Large intestine (tissue), 3 donors: ENCODE measurements at regions not wholly inside any gene's neighbourhood (a gene's known extent, or its start where the extent isn't known, plus 50 kb on each side); places are given as distances from the start of the nearest gene placed in this dataset.

Experiments used
- DNase-seq, 2 donors: peaks; one replicate each; pipeline versions ENCODE4 v3.0.0 to v3.0.0-alpha.2; 2013
- H3K27ac ChIP-seq: one replicate; pipeline ENCODE4 v1.5.1; 2013; ENCODE audit warnings: low read length
- H3K27me3 ChIP-seq: 2 replicates; pipeline ENCODE4 v1.6.1; 2013; ENCODE audit warnings: low read length; ENCODE audit not compliant: control insufficient read depth, insufficient read depth
- H3K36me3 ChIP-seq: 2 replicates; pipeline ENCODE4 v1.6.1; 2013; ENCODE audit warnings: low read length; ENCODE audit not compliant: control insufficient read depth, insufficient read depth
- H3K4me1 ChIP-seq: one replicate; pipeline ENCODE4 v1.6.1; 2013; ENCODE audit warnings: low read length; ENCODE audit not compliant: control insufficient read depth, insufficient read depth
- H3K4me3 ChIP-seq: one replicate; pipeline ENCODE4 v1.5.1; 2013; ENCODE audit warnings: low read length
- H3K9me3 ChIP-seq: one replicate; pipeline ENCODE4 v1.6.1; 2013; ENCODE audit warnings: mild to moderate bottlenecking, low read depth, low read length, moderate library complexity; ENCODE audit not compliant: control insufficient read depth
- WGBS: methylation state at CpG from one replicate; pipeline ENCODE4 v1.1.5; 2013; ENCODE audit warnings: low lambda C conversion rate; ENCODE audit not compliant: insufficient coverage; 5-methylcytosine and 5-hydroxymethylcytosine counted together

- no peak overlapping the region for H3K27ac ChIP-seq
- no peaks in the 10 kb centered on the region for H3K9me3 ChIP-seq
- WGBS: 20% methylated on average over 1 of the region's 3 CpGs
- DNase-seq: no peak
- H3K4me3 ChIP-seq: no peak overlapping the region
- no peaks in the 10 kb centered on the region for H3K36me3 ChIP-seq
- no peaks in the 10 kb centered on the region for H3K27me3 ChIP-seq
- H3K4me1 ChIP-seq: peaks cover 14% of the 10 kb centered on the region
Measured at GRCh38 chr22:22384267-22384666, 124.3 kb downstream of the ZNF280B start.

- no peak for DNase-seq
- Histone ChIP-seq H3K4me1 (peaks cover 14% of the 10 kb centered on the region), H3K27me3 (no peaks in the 10 kb centered on the region), H3K36me3 (no peaks in the 10 kb centered on the region), H3K27ac (no peak overlapping the region), H3K4me3 (no peak overlapping the region), H3K9me3 (no peaks in the 10 kb centered on the region)
- no CpG with 5 or more reads among the region's 2 CpGs for WGBS
Measured at GRCh38 chr22:22384668-22385244, 123.8 kb downstream of the ZNF280B start.

GRCh38 chr22:22386602-22387385, 121.7 kb downstream of the ZNF280B start:
- no peaks in the 10 kb centered on the region for H3K27me3 ChIP-seq

GRCh38 chr22:22387386-22387736, 121.2 kb downstream of the ZNF280B start:
- no peak for DNase-seq
- H3K27ac ChIP-seq: no peak overlapping the region
- H3K9me3 ChIP-seq: no peaks in the 10 kb centered on the region
- H3K27me3 ChIP-seq: no peaks in the 10 kb centered on the region
- H3K4me1 ChIP-seq: peaks cover 14% of the 10 kb centered on the region
- H3K36me3 ChIP-seq: no peaks in the 10 kb centered on the region
- WGBS: no CpG with 5 or more reads among the region's 1 CpG
- H3K4me3 ChIP-seq: no peak overlapping the region

More at GRCh38 chr22:22386602-22387385, 121.7 kb downstream of the ZNF280B start:
- Histone ChIP-seq H3K9me3 (no peaks in the 10 kb centered on the region), H3K4me1 (peaks cover 14% of the 10 kb centered on the region), H3K36me3 (no peaks in the 10 kb centered on the region), H3K27ac (no peak overlapping the region), H3K4me3 (no peak overlapping the region)
- peak; percentile 25 to 71 for DNase-seq
- WGBS: no CpG with 5 or more reads among the region's 10 CpGs

- no CpG with 5 or more reads among the region's 5 CpGs for WGBS
- no peak overlapping the region for H3K27ac ChIP-seq
- H3K27me3 ChIP-seq: no peaks in the 10 kb centered on the region
- no peak for DNase-seq
- no peaks in the 10 kb centered on the region for H3K9me3 ChIP-seq
- peaks cover 14% of the 10 kb centered on the region for H3K4me1 ChIP-seq
- H3K4me3 ChIP-seq: no peak overlapping the region
- no peaks in the 10 kb centered on the region for H3K36me3 ChIP-seq
Measured at GRCh38 chr22:22388090-22388489, 120.5 kb downstream of the ZNF280B start.

- Histone ChIP-seq H3K27ac (no peak overlapping the region), H3K4me3 (no peak overlapping the region), H3K36me3 (no peaks in the 10 kb centered on the region), H3K9me3 (no peaks in the 10 kb centered on the region), H3K4me1 (peaks cover 14% of the 10 kb centered on the region), H3K27me3 (no peaks in the 10 kb centered on the region)
- no peak for DNase-seq
- no CpG with 5 or more reads among the region's 3 CpGs for WGBS
Measured at GRCh38 chr22:22388494-22388893, 120.0 kb downstream of the ZNF280B start.

- Histone ChIP-seq H3K27ac (no peak overlapping the region), H3K36me3 (no peaks in the 10 kb centered on the region), H3K4me1 (peaks cover 14% of the 10 kb centered on the region), H3K27me3 (no peaks in the 10 kb centered on the region), H3K4me3 (no peak overlapping the region), H3K9me3 (no peaks in the 10 kb centered on the region)
- 83% methylated on average over 1 of the region's 5 CpGs for WGBS
- no peak for DNase-seq
Measured at GRCh38 chr22:22389467-22389866, 119.1 kb downstream of the ZNF280B start.

- H3K9me3 ChIP-seq: no peaks in the 10 kb centered on the region
- no peaks in the 10 kb centered on the region for H3K36me3 ChIP-seq
- no peak for DNase-seq
- no peak overlapping the region for H3K27ac ChIP-seq
- H3K4me3 ChIP-seq: no peak overlapping the region
- 88% methylated on average over 3 of the region's 4 CpGs for WGBS
- peaks cover 14% of the 10 kb centered on the region for H3K4me1 ChIP-seq
- no peaks in the 10 kb centered on the region for H3K27me3 ChIP-seq
Measured at GRCh38 chr22:22390989-22391388, 117.6 kb downstream of the ZNF280B start.

GRCh38 chr22:22391543-22391942, 117.0 kb downstream of the ZNF280B start:
- no peak for DNase-seq
- Histone ChIP-seq H3K27ac (no peak overlapping the region), H3K4me3 (no peak overlapping the region), H3K9me3 (no peaks in the 10 kb centered on the region), H3K27me3 (no peaks in the 10 kb centered on the region), H3K36me3 (no peaks in the 10 kb centered on the region), H3K4me1 (peaks cover 14% of the 10 kb centered on the region)

- DNase-seq: no peak
- Histone ChIP-seq H3K36me3 (no peaks in the 10 kb centered on the region), H3K27me3 (no peaks in the 10 kb centered on the region), H3K27ac (no peak overlapping the region), H3K4me3 (no peak overlapping the region), H3K9me3 (no peaks in the 10 kb centered on the region), H3K4me1 (peaks cover 14% of the 10 kb centered on the region)
- WGBS: no CpG with 5 or more reads among the region's 4 CpGs
Measured at GRCh38 chr22:22392131-22392530, 116.4 kb downstream of the ZNF280B start.

- peak; percentile 66 to 84 for DNase-seq
- Histone ChIP-seq H3K36me3 (no peaks in the 10 kb centered on the region), H3K9me3 (no peaks in the 10 kb centered on the region), H3K27ac (no peak overlapping the region), H3K27me3 (no peaks in the 10 kb centered on the region), H3K4me1 (peaks cover 4% of the 10 kb centered on the region), H3K4me3 (no peak overlapping the region)
- no CpG with 5 or more reads among the region's 1 CpG for WGBS
Measured at GRCh38 chr22:22394591-22394990, 114.0 kb downstream of the ZNF280B start.
